ENCODE measurements at regions not wholly inside any gene's neighbourhood (a gene's known extent, or its start where the extent isn't known, plus 50 kb on each side); places are given as distances from the start of the nearest gene placed in this dataset.

GRCh38 chr11:23673366-23673765 is 813.1 kb upstream of the CCDC179 start:
- TF ChIP-seq CTCF (conservative IDR thresholded peaks at IDR 0.05; ENCODE audit: low read depth, low read length) = no peak
- no peak for TF ChIP-seq EZH2 (IDR thresholded peaks at IDR 0.05; ENCODE audit: borderline replicate concordance, low read depth, low read length, poor library complexity, severe bottlenecking)
